Mononuclear cell (primary cell): ENCODE measurements at regions not wholly inside any gene's neighbourhood (a gene's known extent, or its start where the extent isn't known, plus 50 kb on each side); places are given as distances from the start of the nearest gene placed in this dataset.

Experiments used
- H3K27me3 ChIP-seq: 2 replicates; pipeline ENCODE4 v1.6.0; 2011; ENCODE audit warnings: low read length, control low read depth; ENCODE audit not compliant: insufficient read depth
- H3K4me1 ChIP-seq: 2 replicates; pipeline ENCODE4 v1.5.1; 2011; ENCODE audit warnings: mild to moderate bottlenecking, low read length, control low read depth; ENCODE audit not compliant: insufficient read depth
- H3K4me3 ChIP-seq: 2 replicates; pipeline ENCODE4 v1.5.1; 2011; ENCODE audit warnings: mild to moderate bottlenecking, low read length, moderate library complexity
- H3K9me3 ChIP-seq: 2 replicates; pipeline ENCODE4 v1.5.1; 2011; ENCODE audit warnings: low read depth, mild to moderate bottlenecking, control low read depth, low read length

DNA sequence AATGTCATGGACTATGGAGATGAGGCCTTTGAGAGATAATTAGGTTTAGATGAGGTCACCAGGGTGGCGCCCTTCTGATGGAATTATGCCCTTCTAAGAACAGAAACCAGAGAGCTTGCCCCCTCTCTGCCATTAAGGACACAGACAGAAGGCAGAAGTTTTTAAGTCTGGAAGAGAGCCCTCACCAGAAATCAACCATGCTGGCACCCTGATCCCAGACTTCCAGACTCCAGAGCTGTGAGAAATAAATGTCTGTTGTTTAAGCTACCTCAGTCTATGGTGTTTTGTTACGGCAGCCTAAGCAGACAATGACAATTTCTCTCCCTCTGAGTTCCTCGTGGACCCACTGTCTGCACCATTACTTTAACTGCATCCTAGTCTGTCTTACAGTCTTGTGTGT is 382.0 kb downstream of the GXYLT1 start:
- H3K4me1 ChIP-seq = no peaks in the 10 kb centered on the region
- H3K27me3 ChIP-seq = no peaks in the 10 kb centered on the region
- no peak overlapping the region for H3K4me3 ChIP-seq
- no peaks in the 10 kb centered on the region for H3K9me3 ChIP-seq

DNA sequence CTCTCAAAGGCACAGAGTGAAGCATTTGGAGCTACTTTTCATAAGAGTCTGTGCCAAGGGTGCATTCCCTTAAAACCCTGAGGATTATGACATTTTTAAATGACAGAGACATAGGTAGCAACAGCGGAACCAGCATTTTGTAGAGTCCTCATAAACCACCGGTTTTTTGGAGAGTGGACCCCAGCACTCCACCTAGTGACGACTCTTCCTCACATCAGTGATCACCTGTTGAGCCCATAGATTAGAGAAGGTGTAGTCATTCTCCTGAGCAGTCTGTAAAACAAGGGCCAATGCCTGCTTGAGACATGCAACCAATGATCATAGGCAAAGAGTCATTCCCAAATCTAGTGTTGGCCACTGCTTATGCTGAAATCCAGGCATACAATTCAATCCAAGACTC is 399.1 kb downstream of the GXYLT1 start:
- Histone ChIP-seq H3K27me3 (no peaks in the 10 kb centered on the region), H3K9me3 (no peaks in the 10 kb centered on the region), H3K4me3 (no peak overlapping the region), H3K4me1 (no peaks in the 10 kb centered on the region)

DNA sequence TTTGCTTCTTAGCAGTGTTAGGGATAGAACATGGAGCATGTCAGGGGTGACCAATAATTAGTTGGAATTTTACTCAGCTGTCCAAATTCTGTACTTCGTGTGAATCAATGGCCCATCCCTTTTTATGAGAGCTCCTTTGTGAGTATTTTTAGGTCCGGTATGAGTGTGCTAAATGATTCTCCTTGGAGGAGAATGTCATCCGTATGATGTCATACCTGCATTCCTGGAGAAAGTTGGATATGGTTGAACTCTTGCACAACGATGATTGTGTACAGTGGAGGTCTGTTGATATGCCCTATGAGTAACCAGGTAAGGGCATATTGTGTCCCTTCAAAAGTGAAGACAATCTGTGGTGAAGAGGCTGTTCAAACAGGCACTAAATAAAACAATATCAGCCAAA is 400.8 kb downstream of the GXYLT1 start:
- no peaks in the 10 kb centered on the region for H3K9me3 ChIP-seq
- H3K4me1 ChIP-seq = no peaks in the 10 kb centered on the region
- H3K4me3 ChIP-seq = no peak overlapping the region
- no peaks in the 10 kb centered on the region for H3K27me3 ChIP-seq

DNA sequence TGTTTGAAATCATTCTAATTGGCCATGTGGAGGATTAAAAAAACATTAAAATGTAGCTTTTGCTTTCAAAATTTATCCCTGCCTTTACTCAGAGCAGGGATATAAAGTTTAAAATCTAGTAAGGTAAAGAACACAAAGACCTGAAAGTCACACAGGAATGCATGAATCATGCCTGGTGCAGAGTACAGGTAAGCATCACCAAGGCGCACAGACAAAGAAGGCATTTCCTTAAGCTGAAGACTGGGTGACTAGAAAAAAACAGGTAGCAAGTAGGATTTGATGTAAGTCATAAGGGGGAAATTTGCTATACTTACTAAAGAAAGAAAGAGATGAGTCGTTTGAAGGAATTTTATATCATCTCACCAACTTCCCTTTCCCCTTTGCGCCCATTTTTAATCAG is 405.6 kb downstream of the GXYLT1 start:
- Histone ChIP-seq H3K27me3 (no peaks in the 10 kb centered on the region), H3K9me3 (no peaks in the 10 kb centered on the region), H3K4me1 (no peaks in the 10 kb centered on the region), H3K4me3 (no peak overlapping the region)

DNA sequence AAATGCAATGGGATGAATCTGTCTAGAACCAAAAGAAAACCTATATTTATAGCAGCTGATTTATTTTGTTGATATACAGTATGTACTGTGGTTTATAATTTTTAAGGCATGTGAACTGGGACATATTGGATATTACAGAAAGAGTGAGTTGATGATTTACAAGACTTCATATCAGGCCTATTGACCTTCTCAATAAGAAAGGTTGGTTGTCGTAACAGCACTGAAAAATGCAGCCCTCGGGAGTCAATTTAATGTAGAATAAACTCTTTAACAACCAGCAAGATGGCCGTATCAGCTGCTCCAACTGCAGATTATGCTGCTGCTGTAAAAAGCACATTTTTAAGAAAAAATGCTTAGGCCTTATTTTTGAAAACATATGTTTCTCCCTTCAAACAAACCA is 407.3 kb downstream of the GXYLT1 start:
- H3K4me1 ChIP-seq = no peaks in the 10 kb centered on the region
- H3K4me3 ChIP-seq = no peak overlapping the region
- H3K27me3 ChIP-seq = no peaks in the 10 kb centered on the region
- no peaks in the 10 kb centered on the region for H3K9me3 ChIP-seq

DNA sequence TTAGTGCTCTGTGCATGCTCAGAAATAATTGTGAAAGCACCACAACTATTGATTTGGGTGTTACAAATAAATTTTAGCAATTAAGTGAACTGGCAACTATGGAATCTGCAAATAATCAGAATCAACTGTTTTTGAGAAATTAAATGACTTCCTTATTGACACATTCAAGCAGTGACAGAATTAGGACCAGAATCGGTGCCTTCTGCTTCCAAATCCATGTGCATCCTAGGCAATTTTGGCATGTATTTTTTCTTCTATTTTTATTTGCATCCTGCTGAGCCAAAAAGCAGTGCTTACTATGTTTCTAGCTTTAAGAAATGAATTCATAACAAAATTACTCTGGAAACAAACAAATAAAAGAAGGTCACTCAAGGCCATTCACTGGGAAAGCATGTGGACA is 408.2 kb downstream of the GXYLT1 start:
- Histone ChIP-seq H3K27me3 (no peaks in the 10 kb centered on the region), H3K4me1 (no peaks in the 10 kb centered on the region), H3K4me3 (no peak overlapping the region)

DNA sequence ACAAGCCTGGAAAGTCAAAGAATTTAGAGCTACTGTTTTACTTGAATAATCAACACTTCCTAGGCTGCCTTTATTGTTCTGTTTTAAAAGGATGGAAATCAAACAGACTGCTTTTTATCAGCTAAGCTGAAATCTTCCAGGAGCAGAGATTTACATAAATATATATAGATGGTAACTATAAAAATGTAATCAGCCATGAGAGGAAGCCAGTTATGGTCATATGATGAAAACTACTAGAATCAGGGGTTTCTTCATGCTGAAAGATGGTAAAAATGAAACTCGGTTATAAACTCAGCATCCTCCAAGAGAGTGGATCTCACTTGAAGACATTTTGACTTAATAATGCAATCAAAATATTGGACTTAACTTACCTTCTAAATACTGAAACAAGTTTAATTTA is 413.0 kb downstream of the GXYLT1 start:
- H3K4me3 ChIP-seq = no peak overlapping the region
- H3K27me3 ChIP-seq = no peaks in the 10 kb centered on the region
- H3K4me1 ChIP-seq = no peaks in the 10 kb centered on the region
- no peaks in the 10 kb centered on the region for H3K9me3 ChIP-seq

More for the DNA sequence above, 408.2 kb downstream of the GXYLT1 start:
- H3K9me3 ChIP-seq = no peaks in the 10 kb centered on the region

DNA sequence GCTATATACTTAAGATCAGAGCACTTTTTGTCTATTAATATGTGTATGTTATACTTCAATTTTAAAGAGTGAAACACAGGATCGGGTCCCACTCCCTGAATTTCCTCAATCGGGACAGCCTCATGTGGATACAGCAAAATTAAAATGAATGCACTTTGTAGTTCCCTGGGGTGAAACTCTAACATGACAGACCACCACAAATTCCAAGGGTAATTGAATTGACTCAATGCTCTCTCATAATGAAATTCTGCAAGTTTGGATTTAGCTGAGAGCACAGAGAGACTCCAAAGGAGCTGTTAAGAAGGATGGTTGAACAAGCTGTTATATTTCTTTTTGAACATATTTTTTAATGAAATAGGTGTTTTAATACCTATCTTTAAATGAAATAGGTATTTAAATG is 413.6 kb downstream of the GXYLT1 start:
- Histone ChIP-seq H3K27me3 (no peaks in the 10 kb centered on the region), H3K4me3 (no peak overlapping the region), H3K4me1 (no peaks in the 10 kb centered on the region)

DNA sequence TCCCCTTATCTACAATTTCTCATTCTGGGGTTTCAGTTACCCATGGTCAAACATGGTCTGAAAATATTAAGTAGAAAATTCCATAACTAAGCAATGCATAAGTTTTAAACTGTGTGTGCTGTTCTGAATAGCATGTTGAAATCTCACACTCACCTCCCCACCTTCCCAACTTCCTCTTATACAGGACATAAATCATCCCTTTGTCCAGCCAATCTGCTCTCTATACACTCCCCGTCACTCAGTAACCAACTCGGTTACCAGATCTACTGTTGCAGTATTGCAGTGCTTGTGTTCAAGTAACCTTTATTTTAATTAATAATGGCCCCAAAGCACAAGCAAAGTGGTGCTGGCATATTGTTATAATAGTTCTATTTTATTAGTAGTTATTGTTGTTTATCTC is 420.5 kb downstream of the GXYLT1 start:
- H3K27me3 ChIP-seq = no peaks in the 10 kb centered on the region
- no peaks in the 10 kb centered on the region for H3K9me3 ChIP-seq

More for the DNA sequence above, 413.6 kb downstream of the GXYLT1 start:
- no peaks in the 10 kb centered on the region for H3K9me3 ChIP-seq

DNA sequence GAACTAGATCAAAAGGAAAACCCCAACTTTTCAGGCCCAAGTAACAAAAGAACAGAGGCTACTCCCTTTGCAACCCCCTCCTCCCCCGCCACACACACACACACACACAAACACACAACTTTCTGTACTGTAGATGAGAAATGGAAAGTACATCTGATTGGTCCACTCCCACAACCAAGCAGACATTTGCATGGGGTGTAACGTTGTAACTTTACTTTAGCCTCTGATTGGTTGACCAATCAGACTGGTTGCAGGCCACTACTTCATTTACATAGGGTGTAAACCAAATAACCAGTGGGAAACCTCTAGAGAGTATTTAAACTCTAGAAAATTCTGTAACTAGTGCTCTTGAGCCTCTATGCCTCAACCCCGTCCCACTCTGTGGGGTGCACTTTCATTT is 425.5 kb downstream of the GXYLT1 start:
- no peaks in the 10 kb centered on the region for H3K27me3 ChIP-seq
- H3K9me3 ChIP-seq = no peaks in the 10 kb centered on the region
- no peak overlapping the region for H3K4me3 ChIP-seq
- no peaks in the 10 kb centered on the region for H3K4me1 ChIP-seq

More for the DNA sequence above, 420.5 kb downstream of the GXYLT1 start:
- H3K4me3 ChIP-seq = no peak overlapping the region
- H3K4me1 ChIP-seq = no peaks in the 10 kb centered on the region

DNA sequence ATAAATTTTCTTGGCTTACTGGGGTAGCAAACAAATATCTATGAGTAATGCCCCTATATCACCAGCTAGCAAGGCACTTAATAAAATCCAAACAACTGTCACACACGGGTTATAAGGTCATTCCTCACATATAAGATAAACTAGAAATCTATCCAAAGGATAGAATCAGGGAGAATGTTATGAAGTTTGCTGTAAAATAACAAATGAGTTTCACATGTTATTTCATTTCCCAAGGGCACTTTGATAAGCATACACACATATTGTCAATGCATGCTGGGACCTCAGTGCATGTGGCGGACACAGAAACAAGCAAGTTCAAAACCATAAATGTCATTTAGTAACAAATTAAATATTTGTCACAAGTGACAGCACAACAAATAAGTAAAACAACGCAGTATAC is 429.4 kb downstream of the GXYLT1 start:
- Histone ChIP-seq H3K4me3 (no peak overlapping the region), H3K27me3 (no peaks in the 10 kb centered on the region), H3K4me1 (no peaks in the 10 kb centered on the region), H3K9me3 (no peaks in the 10 kb centered on the region)

DNA sequence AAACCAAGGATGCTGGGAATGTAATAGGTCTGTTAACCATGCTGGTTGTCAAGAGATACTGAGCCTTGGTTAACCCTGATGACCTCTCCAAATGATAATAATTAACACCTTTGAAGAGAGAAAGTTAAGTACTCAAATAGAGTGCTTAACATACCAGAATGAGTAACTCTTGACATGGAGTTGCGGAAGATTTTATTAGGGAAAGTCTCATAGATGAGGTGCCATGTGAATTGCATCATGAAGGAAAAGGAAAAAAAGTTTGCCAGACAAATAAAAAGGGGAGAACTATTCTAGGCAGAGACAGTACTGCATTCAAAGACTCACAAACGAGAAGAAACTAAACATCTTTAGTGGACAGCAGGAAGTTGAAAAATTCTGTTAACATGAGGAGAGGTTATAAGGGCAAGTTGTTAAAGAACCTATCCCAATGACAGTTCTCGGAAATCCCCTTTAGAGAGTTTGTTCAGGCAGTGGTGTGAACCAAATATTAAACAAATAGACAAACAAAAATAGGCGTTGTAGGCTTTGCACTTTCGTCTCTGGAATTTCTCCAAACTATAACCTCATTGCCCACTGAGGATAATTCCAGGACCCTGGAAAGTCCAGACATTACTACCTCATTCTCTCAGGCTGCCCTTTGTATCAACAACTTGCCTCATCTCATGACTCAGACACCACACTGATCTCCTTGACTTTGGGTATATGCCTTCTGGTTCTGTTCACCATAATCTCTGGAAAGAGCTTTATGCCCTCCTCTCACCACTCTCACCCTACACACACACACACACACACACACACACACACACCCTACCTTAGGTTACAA is 435.0 kb downstream of the GXYLT1 start:
- Histone ChIP-seq H3K4me1 (no peaks in the 10 kb centered on the region), H3K4me3 (no peak overlapping the region), H3K9me3 (no peaks in the 10 kb centered on the region), H3K27me3 (no peaks in the 10 kb centered on the region)

DNA sequence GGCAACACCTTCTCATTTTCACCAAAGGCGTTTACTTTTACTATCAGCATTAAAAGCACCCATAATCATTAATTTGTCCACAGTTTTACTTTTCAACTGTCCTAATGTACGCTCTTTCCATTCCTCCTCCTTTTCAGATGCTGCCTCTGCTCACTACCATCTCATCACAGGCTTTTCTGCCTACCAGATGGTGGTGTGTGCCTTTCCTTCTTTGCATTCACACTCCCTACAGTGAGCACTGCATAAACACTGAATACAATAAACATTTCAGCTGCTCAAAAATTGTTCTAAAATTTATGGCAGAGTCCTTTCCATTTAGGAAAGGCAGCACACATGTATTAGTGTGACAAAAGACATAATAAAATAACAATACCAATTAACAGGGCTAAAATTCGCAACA is 435.7 kb downstream of the GXYLT1 start:
- Histone ChIP-seq H3K27me3 (no peaks in the 10 kb centered on the region), H3K4me1 (no peaks in the 10 kb centered on the region), H3K9me3 (no peaks in the 10 kb centered on the region), H3K4me3 (no peak overlapping the region)

DNA sequence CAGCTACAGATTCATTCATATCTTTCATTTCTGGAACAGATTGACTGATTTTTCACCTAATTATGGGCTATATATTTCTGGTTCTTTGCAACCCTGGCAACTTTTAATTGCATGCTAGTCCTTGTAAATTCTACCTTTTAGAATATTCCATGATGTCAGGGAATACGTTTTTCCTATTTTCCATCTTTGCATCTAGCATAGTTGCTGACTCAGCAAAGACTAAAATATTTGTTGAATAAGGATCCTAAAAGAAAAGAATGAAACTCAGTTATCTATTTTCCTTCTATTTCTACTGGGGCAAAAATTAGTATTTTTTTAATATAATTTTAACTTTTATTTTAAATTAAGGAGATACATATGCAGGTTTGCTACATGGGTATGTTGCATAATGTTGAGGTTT is 438.3 kb downstream of the GXYLT1 start:
- H3K27me3 ChIP-seq = no peaks in the 10 kb centered on the region
- no peaks in the 10 kb centered on the region for H3K9me3 ChIP-seq
- no peak overlapping the region for H3K4me3 ChIP-seq
- H3K4me1 ChIP-seq = no peaks in the 10 kb centered on the region

DNA sequence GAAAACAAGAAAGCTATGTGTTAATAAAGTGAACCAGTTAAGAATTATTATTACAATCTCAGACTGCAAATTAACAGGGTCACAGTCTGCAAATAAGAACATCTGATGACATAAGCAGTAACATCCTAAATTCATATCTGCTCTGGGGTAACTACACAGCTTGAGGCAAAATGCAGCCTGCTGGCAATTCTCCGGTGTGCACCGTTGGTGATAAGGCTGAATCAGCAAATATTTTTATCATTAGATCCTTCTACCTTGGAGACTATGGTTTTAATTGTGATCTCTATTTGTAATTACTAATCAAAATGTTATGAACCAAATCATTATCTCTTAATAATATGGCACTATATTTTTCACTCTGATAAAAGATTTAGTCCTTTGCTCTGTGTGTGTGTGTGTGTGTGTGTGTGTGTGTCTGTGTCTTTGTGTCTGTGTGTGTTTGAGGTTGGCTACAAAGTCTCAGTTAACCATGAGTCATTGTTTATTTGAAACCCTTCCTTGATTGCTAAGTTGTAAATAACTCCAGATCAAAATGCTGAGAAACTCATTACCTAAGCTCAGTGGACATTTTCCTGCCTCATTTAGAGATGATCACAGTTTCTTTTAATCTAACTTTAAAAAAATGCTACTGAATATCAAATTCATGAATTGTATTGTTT is 442.6 kb downstream of the GXYLT1 start:
- Histone ChIP-seq H3K4me3 (no peak overlapping the region), H3K4me1 (no peaks in the 10 kb centered on the region)

DNA sequence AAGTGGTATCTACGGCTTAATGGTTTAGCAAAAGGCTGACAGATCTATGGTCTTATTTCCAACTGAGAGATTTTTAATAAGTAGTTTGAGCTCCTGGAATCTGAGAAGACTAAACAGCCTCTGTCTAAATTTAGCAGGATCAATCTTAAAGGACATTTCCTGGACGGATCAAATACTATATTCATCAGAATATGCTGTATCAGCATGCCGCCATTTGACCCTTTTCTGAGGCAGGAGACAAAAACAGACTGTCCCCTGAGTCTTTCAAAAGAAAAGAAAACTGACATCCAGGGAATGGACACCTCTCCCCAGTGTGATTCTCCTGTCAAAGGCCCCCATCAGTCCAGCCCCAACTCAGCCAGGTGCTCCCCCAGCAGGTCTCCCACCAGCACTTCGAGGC is 443.7 kb downstream of the GXYLT1 start:
- no peaks in the 10 kb centered on the region for H3K4me1 ChIP-seq
- peaks cover 6% of the 10 kb centered on the region for H3K9me3 ChIP-seq
- H3K27me3 ChIP-seq = no peaks in the 10 kb centered on the region
- no peak overlapping the region for H3K4me3 ChIP-seq

More for the DNA sequence above, 442.6 kb downstream of the GXYLT1 start:
- no peaks in the 10 kb centered on the region for H3K27me3 ChIP-seq
- peaks cover 6% of the 10 kb centered on the region for H3K9me3 ChIP-seq
